Adrenal gland (tissue), 5 donors: ENCODE measurements at regions not wholly inside any gene's neighbourhood (a gene's known extent, or its start where the extent isn't known, plus 50 kb on each side); places are given as distances from the start of the nearest gene placed in this dataset.

Experiments
- POLR2A ChIP-seq, 2 donors: fragments of 450-650 bp; IDR thresholded peaks; one replicate each; pipeline ENCODE4 v1.6.1; 2017; ENCODE audit warnings: antibody characterized with exemption in 2 of 2, mild to moderate bottlenecking in 2 of 2, moderate library complexity in 1 of 2
- TF ChIP-seq, protein P1 (sequence below), 6 experiments: fragments of 450-650 bp in 4 of 6; fragments of 200-600 bp in 2 of 6; sonication (generic) in 1 of 6; IDR thresholded peaks; 1 replicate in 5 of 6; 2 replicates in 1 of 6; pipeline versions ENCODE4 v1.5.1 to v1.8.0; 2016 to 2021; ENCODE audit warnings: antibody characterized with exemption in 6 of 6, mild to moderate bottlenecking in 2 of 6, moderate library complexity in 1 of 6
- donor health status: DM: no; HTN: no; CAD: no.

DNA sequence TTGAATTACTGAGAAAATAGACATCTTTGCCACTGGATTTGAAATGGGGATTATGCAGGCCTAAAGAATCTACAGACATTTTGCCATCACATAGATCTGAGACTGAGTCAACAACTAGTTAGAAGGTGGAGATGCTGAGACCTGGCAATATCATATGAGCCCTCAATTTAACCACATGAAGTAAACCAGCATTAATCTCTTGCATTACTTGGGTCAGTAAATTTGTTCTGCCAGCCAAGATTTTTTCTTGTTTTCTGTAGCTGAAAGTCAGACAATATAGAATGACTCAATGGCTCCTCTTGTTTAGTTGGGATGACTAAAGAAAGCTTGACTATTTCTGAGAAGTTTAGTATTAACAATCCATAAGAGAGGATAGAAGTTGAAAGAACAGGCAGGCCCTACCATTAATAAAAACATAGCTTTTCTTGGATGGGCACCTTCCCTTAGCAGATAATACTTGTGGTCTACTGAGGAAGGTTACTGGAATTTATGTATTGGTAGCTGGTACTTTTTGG, 396.7 kb upstream of the SORCS1 start:
- TF ChIP-seq, protein P1, sequence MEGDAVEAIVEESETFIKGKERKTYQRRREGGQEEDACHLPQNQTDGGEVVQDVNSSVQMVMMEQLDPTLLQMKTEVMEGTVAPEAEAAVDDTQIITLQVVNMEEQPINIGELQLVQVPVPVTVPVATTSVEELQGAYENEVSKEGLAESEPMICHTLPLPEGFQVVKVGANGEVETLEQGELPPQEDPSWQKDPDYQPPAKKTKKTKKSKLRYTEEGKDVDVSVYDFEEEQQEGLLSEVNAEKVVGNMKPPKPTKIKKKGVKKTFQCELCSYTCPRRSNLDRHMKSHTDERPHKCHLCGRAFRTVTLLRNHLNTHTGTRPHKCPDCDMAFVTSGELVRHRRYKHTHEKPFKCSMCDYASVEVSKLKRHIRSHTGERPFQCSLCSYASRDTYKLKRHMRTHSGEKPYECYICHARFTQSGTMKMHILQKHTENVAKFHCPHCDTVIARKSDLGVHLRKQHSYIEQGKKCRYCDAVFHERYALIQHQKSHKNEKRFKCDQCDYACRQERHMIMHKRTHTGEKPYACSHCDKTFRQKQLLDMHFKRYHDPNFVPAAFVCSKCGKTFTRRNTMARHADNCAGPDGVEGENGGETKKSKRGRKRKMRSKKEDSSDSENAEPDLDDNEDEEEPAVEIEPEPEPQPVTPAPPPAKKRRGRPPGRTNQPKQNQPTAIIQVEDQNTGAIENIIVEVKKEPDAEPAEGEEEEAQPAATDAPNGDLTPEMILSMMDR (IDR thresholded peaks at IDR 0.05) = no peak
- TF ChIP-seq POLR2A (IDR thresholded peaks at IDR 0.05) = no peak
